OCI-LY7 (cell line): ENCODE measurements at regions not wholly inside any gene's neighbourhood (a gene's known extent, or its start where the extent isn't known, plus 50 kb on each side); places are given as distances from the start of the nearest gene placed in this dataset.

Experiments used
- BruUV-seq: library from RNA; stranded (reverse); fragments of 400-500 nt; replicated peaks from 2 replicates; lab custom pipeline; 2021; lab: Mats Ljungman, UMichigan
- CTCF ChIA-PET: fragments of 300-600 bp; sonication (Branson Sonifier 250); formaldehyde crosslinking; loops from one replicate; lab custom pipeline; 2022; ENCODE audit warnings: antibody characterized with exemption; ENCODE audit not compliant: unreplicated experiment; lab: Charles Lee
- POLR2A ChIA-PET: fragments of 300-600 bp; sonication (Branson Sonifier 250); formaldehyde crosslinking; loops from one replicate; lab custom pipeline; 2022; ENCODE audit warnings: antibody characterized with exemption; lab: Charles Lee
- DNase-seq: peaks from one replicate; pipeline ENCODE4 v3.0.0-alpha.2; 2015; ENCODE audit warnings: low spot score
- H2AFZ ChIP-seq: fragments of 200-600 bp; sonication (generic), shearing (Covaris generic); 2 replicates; pipeline ENCODE4 v1.6.1; 2014; ENCODE audit warnings: mild to moderate bottlenecking, antibody characterized with exemption, low read length, moderate library complexity
- H3K27ac ChIP-seq: fragments of 200-600 bp; sonication (generic); 2 replicates; pipeline ENCODE4 v1.5.1; 2014; ENCODE audit warnings: mixed run types, low read depth, mild to moderate bottlenecking, moderate library complexity, low read length, inconsistent platforms; ENCODE audit not compliant: poor library complexity, severe bottlenecking
- H3K36me3 ChIP-seq: fragments of 200-600 bp; sonication (generic); 2 replicates; pipeline ENCODE4 v1.6.1; 2014; ENCODE audit warnings: mild to moderate bottlenecking, antibody characterized with exemption, low read length, moderate library complexity, mixed read lengths; ENCODE audit not compliant: insufficient read depth
- H3K4me1 ChIP-seq: fragments of 200-600 bp; sonication (generic); 2 replicates; pipeline ENCODE4 v1.5.1; 2014; ENCODE audit warnings: mild to moderate bottlenecking, low read length; ENCODE audit not compliant: insufficient read depth, poor library complexity, severe bottlenecking
- H3K4me2 ChIP-seq: fragments of 200-600 bp; sonication (generic); 2 replicates; pipeline ENCODE4 v1.6.1; 2014; ENCODE audit warnings: mild to moderate bottlenecking, low read length
- H3K4me3 ChIP-seq: fragments of 200-600 bp; sonication (generic); 2 replicates; pipeline ENCODE4 v1.5.1; 2014; ENCODE audit warnings: mild to moderate bottlenecking, low read depth, low read length; ENCODE audit not compliant: poor library complexity, severe bottlenecking
- H3K79me2 ChIP-seq: fragments of 200-600 bp; sonication (generic); 2 replicates; pipeline ENCODE4 v1.6.1; 2016; ENCODE audit warnings: low read depth, mild to moderate bottlenecking, low read length, moderate library complexity, mixed read lengths; ENCODE audit not compliant: insufficient read depth
- H3K9me2 ChIP-seq: fragments of 200-600 bp; sonication (generic); 2 replicates; pipeline ENCODE4 v1.6.1; 2016; ENCODE audit warnings: mild to moderate bottlenecking, low read length, mixed read lengths; ENCODE audit not compliant: insufficient read depth
- H3K9me3 ChIP-seq: fragments of 200-600 bp; sonication (generic); 2 replicates; pipeline ENCODE4 v1.6.1; 2014; ENCODE audit warnings: mild to moderate bottlenecking, mixed run types, low read length, mixed read lengths
- H4K20me1 ChIP-seq: fragments of 200-600 bp; sonication (generic); 2 replicates; pipeline ENCODE4 v1.6.1; 2014; ENCODE audit warnings: mild to moderate bottlenecking, antibody characterized with exemption, low read length, moderate library complexity, mixed read lengths; ENCODE audit not compliant: insufficient read depth
- CTCF ChIP-seq: fragments of 200-600 bp; sonication (generic); conservative IDR thresholded peaks from 2 replicates; pipeline ENCODE4 v1.5.1; 2014; ENCODE audit warnings: mild to moderate bottlenecking, antibody characterized with exemption, low read length, moderate library complexity, mixed read lengths
- EZH2phosphoT487 ChIP-seq: fragments of 200-600 bp; sonication (generic); IDR thresholded peaks from 2 replicates; pipeline ENCODE4 v1.6.1; 2018; ENCODE audit warnings: low read depth, borderline replicate concordance, mild to moderate bottlenecking, mixed run types, antibody characterized with exemption, low read length, moderate library complexity, mixed read lengths
- intact Hi-C: fragments of 100-400 bp; cut with micrococcal nuclease; formaldehyde crosslinking; loops from one replicate; pipeline ENCODE4 v1.10.0; 2022; ENCODE audit not compliant: unreplicated experiment

- H3K79me2 ChIP-seq, result no peaks in the 10 kb centered on the region
- ChIA-PET CTCF (no interaction called here), POLR2A (interaction anchor here (1.5 kb wide), 1 partner anchor 7 kb away, joined by 6 read pairs; no protein-coding TSS in a partner anchor)
- H3K9me2 ChIP-seq, result no peaks in the 10 kb centered on the region
- H3K36me3 ChIP-seq, result no peaks in the 10 kb centered on the region
- intact Hi-C loops, result no loop called here
- no peaks in the 10 kb centered on the region for H4K20me1 ChIP-seq
- no peaks in the 10 kb centered on the region for H3K4me1 ChIP-seq
- H3K27ac ChIP-seq, result no peak overlapping the region
- H3K4me3 ChIP-seq, result no peak overlapping the region
- no peak for DNase-seq
- no TSS peak for BruUV-seq
- TF ChIP-seq CTCF (no peak), EZH2phosphoT487 (no peak)
- H2AFZ ChIP-seq, result no peak overlapping the region
- H3K9me3 ChIP-seq, result no peaks in the 10 kb centered on the region
- no peak overlapping the region for H3K4me2 ChIP-seq
Measured at GRCh38 chr2:181242262-181242661, 214.9 kb upstream of the ITGA4 start.

GRCh38 chr2:181243319-181243718 lies 213.9 kb upstream of the ITGA4 start:
- Histone ChIP-seq H2AFZ (no peak overlapping the region), H3K36me3 (no peaks in the 10 kb centered on the region), H3K4me1 (no peaks in the 10 kb centered on the region), H3K79me2 (no peaks in the 10 kb centered on the region), H3K9me3 (no peaks in the 10 kb centered on the region), H4K20me1 (no peaks in the 10 kb centered on the region), H3K9me2 (no peaks in the 10 kb centered on the region), H3K4me2 (no peak overlapping the region), H3K27ac (no peak overlapping the region), H3K4me3 (no peak overlapping the region)
- no TSS peak for BruUV-seq
- ChIA-PET CTCF (no interaction called here), POLR2A (interaction anchor here (0.7 to 1.5 kb wide), 2 partner anchors 8 to 61 kb away, joined by 3 to 6 read pairs; no protein-coding TSS in a partner anchor)
- intact Hi-C loops, result no loop called here
- no peak for DNase-seq
- TF ChIP-seq EZH2phosphoT487 (no peak), CTCF (no peak)

- no peaks in the 10 kb centered on the region for H4K20me1 ChIP-seq
- no peaks in the 10 kb centered on the region for H3K9me3 ChIP-seq
- no TSS peak for BruUV-seq
- H2AFZ ChIP-seq, result no peak overlapping the region
- DNase-seq, result no peak
- no peaks in the 10 kb centered on the region for H3K9me2 ChIP-seq
- H3K4me1 ChIP-seq, result no peaks in the 10 kb centered on the region
- intact Hi-C loops, result no loop called here
- no peak overlapping the region for H3K4me3 ChIP-seq
- no peak overlapping the region for H3K27ac ChIP-seq
- TF ChIP-seq CTCF, result no peak
- no peak for TF ChIP-seq EZH2phosphoT487
- no peaks in the 10 kb centered on the region for H3K79me2 ChIP-seq
- ChIA-PET POLR2A (interaction anchor here (1.1 kb wide), 1 partner anchor 10 kb away, joined by 3 read pairs; no protein-coding TSS in a partner anchor), CTCF (no interaction called here)
- H3K4me2 ChIP-seq, result no peak overlapping the region
- H3K36me3 ChIP-seq, result no peaks in the 10 kb centered on the region
Measured at GRCh38 chr2:181250691-181251090, 206.5 kb upstream of the ITGA4 start.
